ENCODE measurements at regions not wholly inside any gene's neighbourhood (a gene's known extent, or its start where the extent isn't known, plus 50 kb on each side); places are given as distances from the start of the nearest gene placed in this dataset.
"Not testable (repeated sequence)": the region's sequence is repeated elsewhere in the genome, so short reads cannot be mapped to it uniquely, and the experiment has no call there.

- TF ChIP-seq, protein P1, sequence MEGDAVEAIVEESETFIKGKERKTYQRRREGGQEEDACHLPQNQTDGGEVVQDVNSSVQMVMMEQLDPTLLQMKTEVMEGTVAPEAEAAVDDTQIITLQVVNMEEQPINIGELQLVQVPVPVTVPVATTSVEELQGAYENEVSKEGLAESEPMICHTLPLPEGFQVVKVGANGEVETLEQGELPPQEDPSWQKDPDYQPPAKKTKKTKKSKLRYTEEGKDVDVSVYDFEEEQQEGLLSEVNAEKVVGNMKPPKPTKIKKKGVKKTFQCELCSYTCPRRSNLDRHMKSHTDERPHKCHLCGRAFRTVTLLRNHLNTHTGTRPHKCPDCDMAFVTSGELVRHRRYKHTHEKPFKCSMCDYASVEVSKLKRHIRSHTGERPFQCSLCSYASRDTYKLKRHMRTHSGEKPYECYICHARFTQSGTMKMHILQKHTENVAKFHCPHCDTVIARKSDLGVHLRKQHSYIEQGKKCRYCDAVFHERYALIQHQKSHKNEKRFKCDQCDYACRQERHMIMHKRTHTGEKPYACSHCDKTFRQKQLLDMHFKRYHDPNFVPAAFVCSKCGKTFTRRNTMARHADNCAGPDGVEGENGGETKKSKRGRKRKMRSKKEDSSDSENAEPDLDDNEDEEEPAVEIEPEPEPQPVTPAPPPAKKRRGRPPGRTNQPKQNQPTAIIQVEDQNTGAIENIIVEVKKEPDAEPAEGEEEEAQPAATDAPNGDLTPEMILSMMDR (IDR thresholded peaks at IDR 0.05) = no peak
- no peak for TF ChIP-seq POLR2A (IDR thresholded peaks at IDR 0.05)
- Histone ChIP-seq H3K27me3 (no peaks in the 10 kb centered on the region), H3K27ac (no peak overlapping the region), H3K4me3 (no peak overlapping the region), H3K9me3 (no peaks in the 10 kb centered on the region), H3K4me1 (no peaks in the 10 kb centered on the region), H3K36me3 (no peaks in the 10 kb centered on the region)
- DNase-seq = no peak
- intact Hi-C loops (cut with DNase I; ENCODE audit: low total_unique reads) = no loop called here
Measured at GRCh38 chr3:89912031-89912430, 804.6 kb downstream of the EPHA3 start.

DNA sequence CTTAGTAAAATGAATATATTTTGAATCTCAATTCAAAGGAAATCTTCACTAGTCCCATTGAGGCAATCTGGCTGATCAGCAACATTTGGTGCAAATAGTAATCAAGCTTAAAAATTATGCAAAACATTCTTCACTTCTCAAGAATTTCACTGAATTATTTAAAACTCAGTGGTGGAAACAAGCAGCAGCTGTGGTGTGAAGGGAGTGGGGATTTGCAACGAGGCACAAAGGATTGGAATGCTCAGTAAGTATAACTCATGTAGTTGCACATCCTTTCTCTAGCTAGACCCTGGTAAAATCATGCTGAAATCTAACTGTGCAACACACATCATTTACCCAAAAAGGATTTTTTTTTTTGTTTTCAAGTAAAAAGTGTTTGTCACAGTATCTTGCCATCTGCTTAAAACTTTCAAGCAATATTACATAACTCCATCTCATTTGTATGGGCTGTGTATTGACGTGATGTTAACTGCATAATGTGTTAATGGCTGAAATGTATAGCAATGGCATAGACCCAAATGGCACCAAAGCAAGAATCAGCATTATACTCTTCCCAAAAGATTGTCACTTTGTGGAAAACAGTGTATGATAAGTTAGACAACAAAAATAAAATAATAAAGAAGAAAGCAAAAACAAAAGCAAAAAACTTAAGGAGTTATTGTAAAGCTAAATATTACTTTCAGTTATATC lies 816.6 kb downstream of the EPHA3 start:
- Histone ChIP-seq H3K36me3 (no peaks in the 10 kb centered on the region), H3K27ac (no peak overlapping the region), H3K9me3 (no peaks in the 10 kb centered on the region), H3K4me3 (no peak overlapping the region), H3K4me1 (no peaks in the 10 kb centered on the region), H3K27me3 (no peaks in the 10 kb centered on the region)
- no peak for DNase-seq
- TF ChIP-seq POLR2A (IDR thresholded peaks at IDR 0.05) = no peak
- TF ChIP-seq, protein P1 (IDR thresholded peaks at IDR 0.05) = no peak
- intact Hi-C loops (cut with DNase I; ENCODE audit: low total_unique reads) = no loop called here

DNA sequence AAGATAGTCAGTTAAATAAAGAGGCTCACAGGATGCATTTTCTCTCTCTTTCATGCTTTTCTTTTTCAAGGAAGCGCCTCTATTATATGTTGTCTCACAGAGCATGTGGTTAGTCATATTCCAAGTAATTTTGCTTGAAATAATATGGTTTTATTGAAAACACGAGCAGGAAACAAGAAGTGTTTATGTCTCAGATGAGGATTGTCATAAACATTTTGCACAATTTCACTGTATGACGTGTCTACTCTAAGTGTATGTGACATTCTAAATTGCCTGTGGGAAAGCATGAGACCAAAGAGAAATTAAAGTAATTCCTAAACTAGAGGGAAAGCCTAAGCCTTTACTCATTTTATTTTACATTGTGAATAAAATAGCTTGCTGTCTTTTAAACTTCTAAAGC lies 818.6 kb downstream of the EPHA3 start:
- Histone ChIP-seq H3K27ac (no peak overlapping the region), H3K27me3 (peaks cover 0 to 4% of the 10 kb centered on the region in 2 donors), H3K36me3 (no peaks in the 10 kb centered on the region), H3K4me1 (no peaks in the 10 kb centered on the region), H3K9me3 (no peaks in the 10 kb centered on the region), H3K4me3 (no peak overlapping the region)
- no peak for TF ChIP-seq POLR2A (IDR thresholded peaks at IDR 0.05)
- TF ChIP-seq, protein P1 (IDR thresholded peaks at IDR 0.05) = no peak
- no peak for DNase-seq
- intact Hi-C loops (cut with DNase I; ENCODE audit: low total_unique reads) = no loop called here

- peaks cover 0 to 4% of the 10 kb centered on the region in 2 donors for H3K27me3 ChIP-seq
- intact Hi-C loops (cut with DNase I; ENCODE audit: low total_unique reads) = no loop called here
- no peaks in the 10 kb centered on the region for H3K4me1 ChIP-seq
- H3K36me3 ChIP-seq = no peaks in the 10 kb centered on the region
- no peaks in the 10 kb centered on the region for H3K9me3 ChIP-seq
- no peak overlapping the region for H3K27ac ChIP-seq
- TF ChIP-seq, protein P1 (IDR thresholded peaks at IDR 0.05) = no peak
- no peak for TF ChIP-seq POLR2A (IDR thresholded peaks at IDR 0.05)
- no peak overlapping the region for H3K4me3 ChIP-seq
- DNase-seq = no peak
Measured at GRCh38 chr3:89932882-89933281, 825.5 kb downstream of the EPHA3 start.

GRCh38 chr3:89944461-89944860 lies 837.0 kb downstream of the EPHA3 start:
- H3K9me3 ChIP-seq; H3K36me3 ChIP-seq; H3K27ac ChIP-seq; H3K4me3 ChIP-seq; H3K4me1 ChIP-seq; DNase-seq; H3K27me3 ChIP-seq; intact Hi-C loops (cut with DNase I; ENCODE audit: low total_unique reads): not testable (repeated sequence)

GRCh38 chr3:89946884-89947283 lies 839.5 kb downstream of the EPHA3 start:
- intact Hi-C loops (cut with DNase I; ENCODE audit: low total_unique reads) = no loop called here
- Histone ChIP-seq H3K27ac (no peak overlapping the region), H3K27me3 (no peaks in the 10 kb centered on the region), H3K36me3 (no peaks in the 10 kb centered on the region), H3K4me3 (no peak overlapping the region), H3K4me1 (no peaks in the 10 kb centered on the region), H3K9me3 (no peaks in the 10 kb centered on the region)
- DNase-seq = no peak
- no peak for TF ChIP-seq POLR2A (IDR thresholded peaks at IDR 0.05)
- TF ChIP-seq, protein P1 (IDR thresholded peaks at IDR 0.05) = no peak
